ENCODE measurements at regions not wholly inside any gene's neighbourhood (a gene's known extent, or its start where the extent isn't known, plus 50 kb on each side); places are given as distances from the start of the nearest gene placed in this dataset.
A peak's percentile ranks its signal among the peaks of the same experiment; 100 is the strongest.

DNA sequence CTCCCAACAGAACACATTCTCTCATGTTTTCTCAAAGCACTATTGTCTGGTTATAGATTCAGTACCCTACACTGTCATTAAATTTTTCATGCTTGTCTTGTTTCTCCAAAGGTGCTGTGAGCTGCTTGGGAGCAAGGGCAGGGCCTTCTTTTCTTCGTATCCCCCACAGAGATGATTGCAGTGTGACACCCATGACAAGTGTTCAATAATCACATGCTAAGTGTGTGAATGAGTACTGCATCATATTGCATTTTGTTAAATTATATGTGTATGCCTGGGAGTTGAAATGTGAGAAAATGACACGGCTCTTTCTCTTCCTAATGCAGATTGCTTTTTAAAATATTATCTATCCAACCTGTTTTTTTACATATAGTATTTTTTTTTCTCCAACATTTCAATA, 57.3 kb upstream of the MAGI3 start:
- no peak overlapping the region for H3K4me3 ChIP-seq (replicated peaks in 1 of 3; ENCODE audit: insufficient read depth in 1 of 3, low read depth in 2 of 3, low read length in 3 of 3)
- no peaks in the 10 kb centered on the region for H3K79me2 ChIP-seq (ENCODE audit: insufficient read depth, low read length)
- POLR2A ChIA-PET, result no interaction called here
- 0% methylated on average over 2 of the region's 2 CpGs for WGBS (ENCODE audit: low lambda C conversion rate)
- DNase-seq (ENCODE audit: low spot score) (no peak), ATAC-seq (no peak), FAIRE-seq (no peak)
- peaks cover 0 to 2% of the 10 kb centered on the region in 2 experiments; a peak in 1 of 5 replicates for H3K27me3 ChIP-seq (ENCODE audit: control insufficient read depth in 1 of 2, insufficient read depth in 2 of 2, low read length in 2 of 2)
- H3K9me3 ChIP-seq (ENCODE audit: low read length), result no peaks in the 10 kb centered on the region
- BruUV-seq (replicated peaks), result no TSS peak
- no peaks in the 10 kb centered on the region for H3K36me3 ChIP-seq (replicated peaks in 1 of 2; ENCODE audit: control insufficient read depth in 1 of 2, insufficient read depth in 2 of 2, low read length in 2 of 2)
- H3K27ac ChIP-seq (ENCODE audit: extremely low read length, insufficient read depth, low read length), result no peak overlapping the region
- H3K4me1 ChIP-seq (ENCODE audit: insufficient read depth, low read length), result no peaks in the 10 kb centered on the region
- TF ChIP-seq, protein P1, sequence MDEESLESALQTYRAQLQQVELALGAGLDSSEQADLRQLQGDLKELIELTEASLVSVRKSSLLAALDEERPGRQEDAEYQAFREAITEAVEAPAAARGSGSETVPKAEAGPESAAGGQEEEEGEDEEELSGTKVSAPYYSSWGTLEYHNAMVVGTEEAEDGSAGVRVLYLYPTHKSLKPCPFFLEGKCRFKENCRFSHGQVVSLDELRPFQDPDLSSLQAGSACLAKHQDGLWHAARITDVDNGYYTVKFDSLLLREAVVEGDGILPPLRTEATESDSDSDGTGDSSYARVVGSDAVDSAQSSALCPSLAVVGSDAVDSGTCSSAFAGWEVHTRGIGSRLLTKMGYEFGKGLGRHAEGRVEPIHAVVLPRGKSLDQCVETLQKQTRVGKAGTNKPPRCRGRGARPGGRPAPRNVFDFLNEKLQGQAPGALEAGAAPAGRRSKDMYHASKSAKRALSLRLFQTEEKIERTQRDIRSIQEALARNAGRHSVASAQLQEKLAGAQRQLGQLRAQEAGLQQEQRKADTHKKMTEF (CRISPR knock-in tag; IDR thresholded peaks at IDR 0.05), result no peak
- TF ChIP-seq BRCA1 (CRISPR knock-in tag; IDR thresholded peaks at IDR 0.05), result no peak
- TF ChIP-seq HOXA3 (CRISPR knock-in tag; IDR thresholded peaks at IDR 0.05), result no peak
- no peaks in the 10 kb centered on the region for H4K20me1 ChIP-seq (ENCODE audit: insufficient read depth, low read length)
- H2AFZ ChIP-seq (ENCODE audit: low read length), result no peak overlapping the region
- in situ Hi-C loops (cut with HindIII; ENCODE audit: extremely low pct_ligation_motif_present, low pct_unique_long_range_greater_than_20kb), result no loop called here
- H3K9ac ChIP-seq (ENCODE audit: insufficient read depth, low read depth, low read length), result no peak overlapping the region
- CTCF ChIA-PET (ENCODE audit: low intra/inter-chr PET ratio, low total read pairs), result no interaction called here
- H3K4me2 ChIP-seq (ENCODE audit: low read depth, low read length), result no peak overlapping the region
- intact Hi-C loops (cut with micrococcal nuclease; ENCODE audit: unreplicated experiment), result no loop called here

DNA sequence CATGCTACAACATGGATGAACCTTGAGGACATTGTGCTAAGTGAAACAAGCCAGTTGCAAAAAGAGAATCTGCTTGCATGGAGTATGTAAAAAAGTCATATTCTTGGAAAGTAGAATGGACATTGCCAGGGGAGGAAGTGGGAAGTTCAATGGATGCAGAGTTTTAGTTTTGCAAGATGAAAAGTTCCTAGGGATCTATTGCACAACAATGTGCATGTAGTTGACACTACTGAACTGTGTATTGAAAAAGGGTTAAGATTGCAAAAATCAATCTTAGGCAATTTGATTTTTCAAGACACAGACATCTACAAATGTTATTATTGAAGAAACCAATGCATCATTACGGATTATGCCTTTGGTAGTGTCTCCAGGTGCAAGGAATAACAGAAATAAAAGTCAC, 50.3 kb upstream of the MAGI3 start:
- H4K20me1 ChIP-seq (ENCODE audit: insufficient read depth, low read length), result no peaks in the 10 kb centered on the region
- POLR2A ChIA-PET, result interaction anchor here (0.6 kb wide), 1 partner anchor 219 kb away, joined by 4 read pairs; no protein-coding TSS in a partner anchor
- H3K36me3 ChIP-seq (replicated peaks in 1 of 2; ENCODE audit: control insufficient read depth in 1 of 2, insufficient read depth in 2 of 2, low read length in 2 of 2), result no peaks in the 10 kb centered on the region
- BruUV-seq (replicated peaks), result no TSS peak
- no peak overlapping the region for H3K4me3 ChIP-seq (replicated peaks in 1 of 3; ENCODE audit: insufficient read depth in 1 of 3, low read depth in 2 of 3, low read length in 3 of 3)
- no peak for DNase-seq (ENCODE audit: low spot score)
- in situ Hi-C loops (cut with HindIII; ENCODE audit: extremely low pct_ligation_motif_present, low pct_unique_long_range_greater_than_20kb), result no loop called here
- intact Hi-C loops (cut with micrococcal nuclease; ENCODE audit: unreplicated experiment), result no loop called here
- CTCF ChIA-PET (ENCODE audit: low intra/inter-chr PET ratio, low total read pairs), result no interaction called here
- FAIRE-seq, result no peak
- no peak overlapping the region for H3K9ac ChIP-seq (ENCODE audit: insufficient read depth, low read depth, low read length)
- H2AFZ ChIP-seq (ENCODE audit: low read length), result no peak overlapping the region
- no peak overlapping the region for H3K4me2 ChIP-seq (ENCODE audit: low read depth, low read length)
- WGBS (ENCODE audit: low lambda C conversion rate), result 22% methylated on average over 1 of the region's 1 CpG
- H3K79me2 ChIP-seq (ENCODE audit: insufficient read depth, low read length), result no peaks in the 10 kb centered on the region
- no peak for ATAC-seq
- no peak overlapping the region for H3K27ac ChIP-seq (ENCODE audit: extremely low read length, insufficient read depth, low read length)
- H3K4me1 ChIP-seq (ENCODE audit: insufficient read depth, low read length), result no peaks in the 10 kb centered on the region
- peak; percentile 74 for TF ChIP-seq CEBPB (IDR thresholded peaks at IDR 0.05; ENCODE audit: borderline replicate concordance, low read depth, low read length)
- no peak for TF ChIP-seq CBX2 (IDR thresholded peaks at IDR 0.05; ENCODE audit: low read depth, low read length)
- TF ChIP-seq CBX2 (CRISPR knock-in tag; IDR thresholded peaks at IDR 0.05; ENCODE audit: low read depth), result no peak
- H3K9me3 ChIP-seq (ENCODE audit: low read length), result no peaks in the 10 kb centered on the region
- no peaks in the 10 kb centered on the region; a peak in 2 of 5 replicates for H3K27me3 ChIP-seq (ENCODE audit: control insufficient read depth in 1 of 2, insufficient read depth in 2 of 2, low read length in 2 of 2)
